ENCODE measurements at regions not wholly inside any gene's neighbourhood (a gene's known extent, or its start where the extent isn't known, plus 50 kb on each side); places are given as distances from the start of the nearest gene placed in this dataset.

DNA sequence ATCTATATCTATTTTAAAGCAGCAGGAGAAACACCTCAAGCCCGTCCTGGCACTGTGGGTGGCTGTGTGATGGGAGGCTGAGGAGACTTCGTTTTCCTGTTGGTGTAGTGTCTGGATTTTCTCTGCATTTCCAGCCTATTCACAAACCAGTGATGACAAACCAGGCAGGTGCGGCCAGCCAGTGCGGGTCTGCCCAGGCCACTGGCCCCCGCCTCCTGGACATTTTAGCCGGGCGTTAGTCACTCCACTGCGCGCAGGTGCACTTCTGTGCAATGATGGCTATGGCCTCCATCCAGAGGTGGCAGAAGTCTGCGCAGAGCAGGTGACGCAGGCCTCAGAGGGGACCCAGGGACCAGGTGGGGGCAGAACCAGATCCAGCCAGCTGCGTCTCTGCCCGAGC lies 64.9 kb upstream of the PITRM1 start:
- no peaks in the 10 kb centered on the region for H4K20me1 ChIP-seq (ENCODE audit: insufficient read depth, low read depth, low read length)
- no peak overlapping the region for H2AFZ ChIP-seq (ENCODE audit: low read length)
- no peaks in the 10 kb centered on the region for H3K9me3 ChIP-seq (ENCODE audit: low read length)
- H3K36me3 ChIP-seq (ENCODE audit: insufficient read depth, low read length) = no peaks in the 10 kb centered on the region
- no peaks in the 10 kb centered on the region for H3K79me2 ChIP-seq (ENCODE audit: low read length)
- H3K9me2 ChIP-seq (replicated peaks; ENCODE audit: insufficient read depth, low read length) = no peaks in the 10 kb centered on the region
- no peak overlapping the region for H3K9ac ChIP-seq (ENCODE audit: low read length)
- H3K4me3 ChIP-seq (ENCODE audit: low read length) = no peak overlapping the region
- H3K27me3 ChIP-seq (ENCODE audit: low read length) = no peaks in the 10 kb centered on the region
- no peak overlapping the region for H3K4me2 ChIP-seq (ENCODE audit: low read depth, low read length, poor library complexity, severe bottlenecking)
- no peaks in the 10 kb centered on the region for H3K4me1 ChIP-seq (ENCODE audit: low read length)
- no peak for DNase-seq
- no peak overlapping the region for H3K27ac ChIP-seq (ENCODE audit: low read length)

DNA sequence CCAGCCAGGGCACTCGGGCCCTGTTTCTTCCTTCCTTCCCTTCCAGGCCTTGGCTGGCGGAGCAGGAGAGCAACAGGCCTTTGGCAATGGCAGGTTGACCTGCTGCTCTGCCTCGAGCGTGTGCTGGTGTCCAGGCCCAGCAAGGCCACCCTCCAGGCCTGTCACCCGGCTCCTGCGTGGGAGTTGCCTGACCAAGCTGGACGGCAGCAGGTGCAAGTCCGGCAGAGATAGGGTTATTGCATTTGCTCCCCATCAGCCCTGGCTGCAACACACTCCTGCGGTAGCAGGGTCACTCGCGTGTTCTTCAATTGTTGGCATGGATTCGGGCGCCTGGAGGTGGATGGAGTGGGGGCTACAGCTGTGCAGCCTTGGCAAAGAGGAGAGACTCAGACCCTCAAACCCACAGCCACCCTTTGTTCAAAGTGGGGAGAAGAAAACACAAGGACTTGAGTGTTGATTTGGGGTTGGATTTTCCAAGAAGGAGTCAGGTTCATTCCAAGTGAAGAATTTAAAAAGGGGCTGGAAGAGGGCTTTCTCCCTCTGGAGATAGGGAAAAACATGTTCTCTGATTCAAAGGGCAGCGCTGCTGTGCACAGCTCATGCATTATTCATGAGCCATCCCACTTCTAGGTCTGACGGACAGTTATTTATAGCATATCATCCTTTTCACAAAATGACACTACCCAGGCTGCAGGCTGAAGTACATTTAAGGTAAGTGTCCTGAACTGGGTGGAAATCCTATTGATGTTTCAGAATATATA lies 64.2 kb upstream of the PITRM1 start:
- Histone ChIP-seq H3K9ac (ENCODE audit: low read length) (no peak overlapping the region), H3K79me2 (ENCODE audit: low read length) (no peaks in the 10 kb centered on the region), H3K27ac (ENCODE audit: low read length) (no peak overlapping the region), H2AFZ (ENCODE audit: low read length) (no peak overlapping the region), H4K20me1 (ENCODE audit: insufficient read depth, low read depth, low read length) (no peaks in the 10 kb centered on the region), H3K4me1 (ENCODE audit: low read length) (no peaks in the 10 kb centered on the region), H3K36me3 (ENCODE audit: insufficient read depth, low read length) (no peaks in the 10 kb centered on the region), H3K9me3 (ENCODE audit: low read length) (no peaks in the 10 kb centered on the region), H3K4me2 (ENCODE audit: low read depth, low read length, poor library complexity, severe bottlenecking) (no peak overlapping the region), H3K9me2 (replicated peaks; ENCODE audit: insufficient read depth, low read length) (no peaks in the 10 kb centered on the region), H3K27me3 (ENCODE audit: low read length) (no peaks in the 10 kb centered on the region), H3K4me3 (ENCODE audit: low read length) (no peak overlapping the region)
- DNase-seq = no peak

DNA sequence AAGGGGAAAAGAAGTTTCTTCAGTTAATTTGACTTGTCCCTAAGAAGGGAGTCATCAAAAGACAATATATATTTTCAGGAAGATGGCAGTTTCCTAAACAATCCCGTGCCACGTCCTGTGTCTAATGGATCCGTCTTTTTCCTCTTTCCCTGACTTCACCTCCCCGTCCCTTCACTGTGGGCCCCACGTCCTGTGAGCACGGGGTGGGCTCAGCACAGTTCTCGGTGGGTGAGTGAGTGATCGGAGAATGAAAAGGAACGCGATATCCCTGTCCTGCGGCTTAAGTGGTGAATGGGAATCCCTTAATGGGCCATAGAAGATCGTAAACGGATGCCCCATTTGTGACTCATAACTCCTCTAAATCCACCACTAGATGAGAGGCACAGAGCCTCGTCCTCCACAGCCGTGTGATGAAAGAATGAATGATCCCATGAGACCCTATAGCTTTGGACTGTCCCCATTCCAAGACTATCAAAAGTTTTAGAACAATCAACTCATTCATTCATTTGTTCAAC lies 63.5 kb upstream of the PITRM1 start:
- Histone ChIP-seq H2AFZ (ENCODE audit: low read length) (no peak overlapping the region), H3K27ac (ENCODE audit: low read length) (no peak overlapping the region), H3K9me3 (ENCODE audit: low read length) (no peaks in the 10 kb centered on the region), H3K4me2 (ENCODE audit: low read depth, low read length, poor library complexity, severe bottlenecking) (no peak overlapping the region), H3K27me3 (ENCODE audit: low read length) (no peaks in the 10 kb centered on the region), H4K20me1 (ENCODE audit: insufficient read depth, low read depth, low read length) (no peaks in the 10 kb centered on the region), H3K9ac (ENCODE audit: low read length) (no peak overlapping the region), H3K36me3 (ENCODE audit: insufficient read depth, low read length) (no peaks in the 10 kb centered on the region), H3K79me2 (ENCODE audit: low read length) (no peaks in the 10 kb centered on the region), H3K4me1 (ENCODE audit: low read length) (no peaks in the 10 kb centered on the region), H3K9me2 (replicated peaks; ENCODE audit: insufficient read depth, low read length) (no peaks in the 10 kb centered on the region), H3K4me3 (ENCODE audit: low read length) (no peak overlapping the region)
- DNase-seq = no peak

DNA sequence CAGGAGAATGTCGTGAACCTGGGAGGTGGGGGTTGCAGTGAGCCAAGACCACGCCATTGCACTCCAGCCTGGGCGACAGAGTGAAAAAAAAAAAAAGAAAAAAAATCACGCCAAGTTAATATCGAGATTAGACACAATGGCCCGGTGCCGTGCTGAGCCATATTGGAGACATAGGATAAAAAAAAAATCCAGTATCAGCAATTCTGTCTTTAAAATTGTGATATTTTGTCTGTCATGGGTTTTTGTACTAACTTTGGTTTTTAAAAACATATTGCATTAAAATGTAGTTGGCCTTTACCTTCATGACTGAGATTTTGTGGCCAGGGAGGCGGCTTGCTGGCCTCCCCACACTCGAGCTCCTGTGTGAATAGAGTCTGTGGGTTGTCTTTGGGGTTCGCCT lies 62.8 kb upstream of the PITRM1 start:
- H3K27me3 ChIP-seq (ENCODE audit: low read length) = no peaks in the 10 kb centered on the region
- no peak overlapping the region for H3K27ac ChIP-seq (ENCODE audit: low read length)
- no peaks in the 10 kb centered on the region for H3K36me3 ChIP-seq (ENCODE audit: insufficient read depth, low read length)
- no peaks in the 10 kb centered on the region for H3K4me1 ChIP-seq (ENCODE audit: low read length)
- no peak for DNase-seq
- H2AFZ ChIP-seq (ENCODE audit: low read length) = no peak overlapping the region
- H3K9me2 ChIP-seq (replicated peaks; ENCODE audit: insufficient read depth, low read length) = no peaks in the 10 kb centered on the region
- H4K20me1 ChIP-seq (ENCODE audit: insufficient read depth, low read depth, low read length) = no peaks in the 10 kb centered on the region
- H3K4me2 ChIP-seq (ENCODE audit: low read depth, low read length, poor library complexity, severe bottlenecking) = no peak overlapping the region
- H3K4me3 ChIP-seq (ENCODE audit: low read length) = no peak overlapping the region
- no peaks in the 10 kb centered on the region for H3K9me3 ChIP-seq (ENCODE audit: low read length)
- H3K9ac ChIP-seq (ENCODE audit: low read length) = no peak overlapping the region
- H3K79me2 ChIP-seq (ENCODE audit: low read length) = no peaks in the 10 kb centered on the region

DNA sequence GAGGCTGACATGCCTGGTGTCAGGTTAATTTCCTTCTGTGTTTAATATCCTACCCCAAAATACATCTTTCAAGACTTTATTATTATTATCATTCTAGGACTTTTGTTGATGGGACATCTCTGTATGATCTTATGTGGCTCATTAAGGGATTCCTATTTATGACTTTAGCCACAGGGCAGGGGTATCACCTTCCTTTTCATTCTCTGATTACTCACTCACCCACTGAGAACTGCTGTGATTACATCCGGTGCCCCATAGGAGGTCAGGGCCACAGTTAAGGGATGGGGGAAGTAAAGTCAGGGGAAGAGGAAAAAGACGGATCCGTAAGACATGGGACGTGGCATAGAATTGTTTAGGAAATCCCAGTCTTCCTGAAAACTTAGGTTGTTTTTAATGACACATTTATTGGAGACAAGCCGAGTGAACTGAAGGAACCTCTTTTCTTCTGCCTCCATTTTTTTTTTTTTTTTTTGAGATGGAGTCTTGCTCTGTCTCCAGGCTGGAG lies 61.0 kb upstream of the PITRM1 start:
- H3K9me2 ChIP-seq (replicated peaks; ENCODE audit: insufficient read depth, low read length) = no peaks in the 10 kb centered on the region
- no peak overlapping the region for H3K27ac ChIP-seq (ENCODE audit: low read length)
- H3K9me3 ChIP-seq (ENCODE audit: low read length) = no peaks in the 10 kb centered on the region
- no peak overlapping the region for H3K4me3 ChIP-seq (ENCODE audit: low read length)
- H3K4me2 ChIP-seq (ENCODE audit: low read depth, low read length, poor library complexity, severe bottlenecking) = no peak overlapping the region
- H3K4me1 ChIP-seq (ENCODE audit: low read length) = no peaks in the 10 kb centered on the region
- no peaks in the 10 kb centered on the region for H3K79me2 ChIP-seq (ENCODE audit: low read length)
- no peaks in the 10 kb centered on the region for H3K27me3 ChIP-seq (ENCODE audit: low read length)
- H4K20me1 ChIP-seq (ENCODE audit: insufficient read depth, low read depth, low read length) = no peaks in the 10 kb centered on the region
- no peak overlapping the region for H3K9ac ChIP-seq (ENCODE audit: low read length)
- H2AFZ ChIP-seq (ENCODE audit: low read length) = no peak overlapping the region
- H3K36me3 ChIP-seq (ENCODE audit: insufficient read depth, low read length) = no peaks in the 10 kb centered on the region
- no peak for DNase-seq

DNA sequence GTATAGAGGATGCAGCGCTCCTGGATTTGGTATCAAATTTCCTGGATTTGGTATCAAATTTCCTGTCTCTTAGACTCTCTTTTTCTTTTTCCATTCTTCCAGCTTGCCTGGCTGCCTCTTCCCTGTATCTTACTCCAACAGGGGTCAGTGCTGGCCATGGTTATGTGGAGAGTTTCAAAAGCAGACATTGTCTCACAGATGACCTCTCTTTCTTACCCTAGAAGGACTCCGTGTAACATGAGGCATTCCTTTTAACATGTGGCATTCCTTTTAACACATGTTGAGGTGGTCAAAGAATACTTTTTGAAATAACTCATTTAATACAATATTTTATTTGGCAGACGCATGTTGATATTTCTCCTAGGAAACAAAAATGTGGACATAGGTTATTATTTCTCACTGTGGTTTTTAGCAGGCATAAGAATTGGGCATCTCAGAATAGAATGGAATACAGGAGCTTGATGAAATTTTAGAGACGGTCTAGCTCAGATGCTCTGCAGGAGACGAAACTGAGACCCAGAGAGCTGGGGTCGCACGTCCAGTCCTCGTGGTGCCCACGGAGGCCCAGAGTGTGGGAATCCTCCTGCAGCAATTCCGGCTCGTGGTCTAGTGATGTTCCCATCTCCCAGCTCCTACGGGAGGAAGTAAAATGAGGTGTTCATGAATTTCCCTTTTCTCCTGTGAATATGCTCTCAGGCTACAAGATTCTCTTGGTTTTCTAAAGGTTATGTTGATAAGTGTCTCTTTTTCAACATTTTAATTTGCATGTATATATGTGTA lies 59.6 kb upstream of the PITRM1 start:
- no peak overlapping the region for H3K4me2 ChIP-seq (ENCODE audit: low read depth, low read length, poor library complexity, severe bottlenecking)
- no peak overlapping the region for H3K4me3 ChIP-seq (ENCODE audit: low read length)
- H2AFZ ChIP-seq (ENCODE audit: low read length) = no peak overlapping the region
- H4K20me1 ChIP-seq (ENCODE audit: insufficient read depth, low read depth, low read length) = no peaks in the 10 kb centered on the region
- H3K9me3 ChIP-seq (ENCODE audit: low read length) = no peaks in the 10 kb centered on the region
- no peaks in the 10 kb centered on the region for H3K36me3 ChIP-seq (ENCODE audit: insufficient read depth, low read length)
- no peak overlapping the region for H3K9ac ChIP-seq (ENCODE audit: low read length)
- H3K27me3 ChIP-seq (ENCODE audit: low read length) = no peaks in the 10 kb centered on the region
- peaks cover 7% of the 10 kb centered on the region for H3K4me1 ChIP-seq (ENCODE audit: low read length)
- no peaks in the 10 kb centered on the region for H3K79me2 ChIP-seq (ENCODE audit: low read length)
- H3K27ac ChIP-seq (ENCODE audit: low read length) = no peak overlapping the region
- DNase-seq = no peak
- no peaks in the 10 kb centered on the region for H3K9me2 ChIP-seq (replicated peaks; ENCODE audit: insufficient read depth, low read length)

DNA sequence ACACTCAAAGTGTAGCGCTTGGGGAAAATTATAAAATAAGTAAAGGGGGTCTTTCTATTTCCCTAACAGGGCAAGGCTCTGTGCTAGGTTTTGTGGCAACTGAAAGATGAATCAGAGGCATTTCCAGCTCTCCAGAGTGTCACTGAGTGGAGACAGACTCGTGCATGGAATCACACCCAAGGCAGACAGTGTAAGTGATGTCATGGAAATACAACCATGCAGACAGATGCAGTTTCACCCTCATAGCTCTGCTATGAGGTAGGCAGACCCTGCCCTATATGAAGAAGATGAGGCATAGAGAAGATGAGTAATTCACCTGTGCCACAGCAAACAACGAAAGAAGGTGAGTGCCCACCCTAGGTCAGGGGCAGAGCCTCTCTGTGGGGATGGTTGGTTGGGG lies 57.2 kb upstream of the PITRM1 start:
- Histone ChIP-seq H3K4me1 (ENCODE audit: low read length) (peaks cover 7% of the 10 kb centered on the region), H3K4me3 (ENCODE audit: low read length) (no peak overlapping the region), H4K20me1 (ENCODE audit: insufficient read depth, low read depth, low read length) (no peaks in the 10 kb centered on the region), H3K9me2 (replicated peaks; ENCODE audit: insufficient read depth, low read length) (no peaks in the 10 kb centered on the region), H2AFZ (ENCODE audit: low read length) (no peak overlapping the region), H3K9me3 (ENCODE audit: low read length) (no peaks in the 10 kb centered on the region), H3K9ac (ENCODE audit: low read length) (no peak overlapping the region), H3K27me3 (ENCODE audit: low read length) (no peaks in the 10 kb centered on the region), H3K27ac (ENCODE audit: low read length) (no peak overlapping the region), H3K4me2 (ENCODE audit: low read depth, low read length, poor library complexity, severe bottlenecking) (no peak overlapping the region), H3K79me2 (ENCODE audit: low read length) (no peaks in the 10 kb centered on the region), H3K36me3 (ENCODE audit: insufficient read depth, low read length) (no peaks in the 10 kb centered on the region)
- no peak for DNase-seq

DNA sequence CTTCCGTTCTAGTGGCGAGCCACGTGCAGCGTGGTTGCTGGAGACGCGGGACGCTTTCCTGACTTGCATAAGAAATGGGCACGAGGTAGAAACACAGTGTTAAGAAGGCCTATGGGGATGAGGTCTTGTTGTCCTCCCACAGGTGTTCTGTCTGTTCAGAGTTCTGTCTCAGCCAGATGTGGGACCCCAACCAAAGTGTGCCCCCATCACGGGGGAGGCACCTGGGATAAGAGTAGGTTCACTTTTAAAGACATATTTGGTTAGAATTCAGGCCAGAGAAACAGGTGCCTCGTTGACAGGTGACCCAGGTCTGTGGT lies 56.0 kb upstream of the PITRM1 start:
- H3K27me3 ChIP-seq (ENCODE audit: low read length) = no peaks in the 10 kb centered on the region
- no peaks in the 10 kb centered on the region for H3K9me3 ChIP-seq (ENCODE audit: low read length)
- H3K9me2 ChIP-seq (replicated peaks; ENCODE audit: insufficient read depth, low read length) = no peaks in the 10 kb centered on the region
- no peaks in the 10 kb centered on the region for H4K20me1 ChIP-seq (ENCODE audit: insufficient read depth, low read depth, low read length)
- no peak for DNase-seq
- H3K27ac ChIP-seq (ENCODE audit: low read length) = no peak overlapping the region
- no peak overlapping the region for H2AFZ ChIP-seq (ENCODE audit: low read length)
- H3K9ac ChIP-seq (ENCODE audit: low read length) = no peak overlapping the region
- H3K79me2 ChIP-seq (ENCODE audit: low read length) = no peaks in the 10 kb centered on the region
- H3K36me3 ChIP-seq (ENCODE audit: insufficient read depth, low read length) = no peaks in the 10 kb centered on the region
- H3K4me3 ChIP-seq (ENCODE audit: low read length) = no peak overlapping the region
- H3K4me2 ChIP-seq (ENCODE audit: low read depth, low read length, poor library complexity, severe bottlenecking) = no peak overlapping the region
- H3K4me1 ChIP-seq (ENCODE audit: low read length) = peaks cover 7% of the 10 kb centered on the region

All from Karpas-422 (cell line).